T-cell (primary cell): ENCODE measurements at regions not wholly inside any gene's neighbourhood (a gene's known extent, or its start where the extent isn't known, plus 50 kb on each side); places are given as distances from the start of the nearest gene placed in this dataset.
"Not testable (repeated sequence)": the region's sequence is repeated elsewhere in the genome, so short reads cannot be mapped to it uniquely, and the experiment has no call there.

Experiments
- ATAC-seq, 4 experiments: fragments of 200-7000 bp in 3 of 4; fragments of 150-1000 bp in 1 of 4; cut with Tn5 transposase; replicated peaks in 1 of 4; 1 replicate in 3 of 4; 2 replicates in 1 of 4; pipeline ENCODE4 v1.10.0; 2021; ENCODE audit warnings: moderate library complexity in 3 of 4, mild to moderate bottlenecking in 2 of 4, moderate number of reproducible peaks in 1 of 4
- CTCF ChIA-PET, 2 donors: fragments of 300-600 bp; sonication (Branson Sonifier 250); formaldehyde crosslinking; loops; one replicate each; lab custom pipeline; 2022; ENCODE audit warnings: antibody characterized with exemption in 2 of 2; lab: Charles Lee
- POLR2A ChIA-PET, 2 donors: fragments of 300-600 bp; sonication (Branson Sonifier 250); formaldehyde crosslinking; loops; one replicate each; lab custom pipeline; 2022; ENCODE audit warnings: antibody characterized with exemption in 2 of 2; lab: Charles Lee
- DNase-seq, 35 experiments: peaks; one replicate each; pipeline versions ENCODE4 v3.0.0 to v3.0.0-alpha.2; 2013 to 2023
- H3K27ac ChIP-seq: one replicate; pipeline ENCODE4 v1.5.1; 2013; ENCODE audit warnings: low read length
- H3K27me3 ChIP-seq, 2 experiments: replicated peaks in 1 of 2; 1 replicate in 1 of 2; 2 replicates in 1 of 2; pipeline versions ENCODE4 v1.6.1 to v1.7.0; 2013; ENCODE audit warnings: low read length in 1 of 2, mixed read lengths in 1 of 2; ENCODE audit not compliant: control insufficient read depth in 2 of 2, insufficient read depth in 2 of 2; ENCODE audit errors: extremely low read depth in 1 of 2
- H3K36me3 ChIP-seq, 2 donors: 1 replicate in 1 of 2; 2 replicates in 1 of 2; pipeline versions ENCODE4 v1.6.1 to v1.7.0; 2013; ENCODE audit warnings: low read length in 1 of 2; ENCODE audit not compliant: control insufficient read depth in 2 of 2, insufficient read depth in 1 of 2; ENCODE audit errors: extremely low read depth in 1 of 2
- H3K4me1 ChIP-seq, 2 experiments: 1 replicate in 1 of 2; 2 replicates in 1 of 2; pipeline versions ENCODE4 v1.6.1 to v1.7.0; 2013; ENCODE audit warnings: low read length in 2 of 2, mixed read lengths in 1 of 2; ENCODE audit not compliant: insufficient read depth in 2 of 2, control insufficient read depth in 1 of 2; ENCODE audit errors: extremely low read depth in 1 of 2
- H3K4me3 ChIP-seq, 2 donors: 1 replicate in 1 of 2; 2 replicates in 1 of 2; pipeline versions ENCODE4 v1.5.1 to v1.7.0; 2013; ENCODE audit warnings: mild to moderate bottlenecking in 2 of 2, low read length in 1 of 2, moderate library complexity in 1 of 2; ENCODE audit not compliant: control insufficient read depth in 1 of 2; ENCODE audit errors: extremely low read depth in 1 of 2
- H3K9me3 ChIP-seq: 2 replicates; pipeline ENCODE4 v1.7.0; 2013
- H3K27ac Mint-ChIP-seq, 2 donors: one replicate each; pipeline ENCODE4 v1.8.0; 2020 to 2021; ENCODE audit warnings: mild to moderate bottlenecking in 2 of 2, mixed read lengths in 2 of 2
- H3K27me3 Mint-ChIP-seq, 2 donors: one replicate each; pipeline ENCODE4 v1.8.0; 2021 to 2022; ENCODE audit warnings: mixed read lengths in 2 of 2
- H3K36me3 Mint-ChIP-seq: one replicate; pipeline ENCODE4 v1.8.0; 2021; ENCODE audit warnings: mixed read lengths
- H3K4me1 Mint-ChIP-seq, 3 donors: one replicate each; pipeline ENCODE4 v1.8.0; 2020 to 2022; ENCODE audit warnings: mixed read lengths in 3 of 3, mild to moderate bottlenecking in 1 of 3
- H3K4me3 Mint-ChIP-seq, 3 donors: one replicate each; pipeline ENCODE4 v1.8.0; 2020 to 2022; ENCODE audit warnings: mild to moderate bottlenecking in 3 of 3, mixed read lengths in 3 of 3, moderate library complexity in 3 of 3
- H3K9me3 Mint-ChIP-seq, 3 donors: one replicate each; pipeline ENCODE4 v1.8.0; 2020 to 2022; ENCODE audit warnings: mixed read lengths in 3 of 3
- WGBS: methylation state at CpG from one replicate; pipeline ENCODE4 v1.1.5; 2013; ENCODE audit warnings: missing lambda C conversion rate; ENCODE audit not compliant: insufficient coverage; 5-methylcytosine and 5-hydroxymethylcytosine counted together

GRCh38 chr15:21656798-21657397 lies 216.6 kb upstream of the POTEB3 start:
- H3K9me3 ChIP-seq, H3K27me3 Mint-ChIP-seq, CTCF ChIA-PET, H3K4me1 ChIP-seq, H3K4me3 ChIP-seq, H3K36me3 Mint-ChIP-seq, H3K9me3 Mint-ChIP-seq, H3K36me3 ChIP-seq, DNase-seq, H3K4me1 Mint-ChIP-seq, H3K4me3 Mint-ChIP-seq, H3K27ac ChIP-seq, POLR2A ChIA-PET, H3K27me3 ChIP-seq, H3K27ac Mint-ChIP-seq: not testable (repeated sequence)
- peak; percentile 84 to 89 (median 86) for ATAC-seq
- no CpG with 5 or more reads among the region's 17 CpGs for WGBS

- DNase-seq, H3K27me3 ChIP-seq, H3K36me3 Mint-ChIP-seq, H3K4me3 ChIP-seq, CTCF ChIA-PET, POLR2A ChIA-PET, H3K4me1 ChIP-seq, H3K4me1 Mint-ChIP-seq, H3K27me3 Mint-ChIP-seq, H3K9me3 Mint-ChIP-seq, H3K27ac ChIP-seq, H3K36me3 ChIP-seq, H3K9me3 ChIP-seq: not testable (repeated sequence)
- H3K4me3 Mint-ChIP-seq = peak overlapping the region; percentile 22 to 51 (median 36)
- H3K27ac Mint-ChIP-seq = peak overlapping the region in 1 of 2 donors; percentile 64
- WGBS = no CpG with 5 or more reads among the region's 16 CpGs
- ATAC-seq = peak; percentile 76 to 83 (median 82)
Measured at GRCh38 chr15:21656114-21656746, 215.9 kb upstream of the POTEB3 start.

- WGBS = no CpG with 5 or more reads among the region's 5 CpGs
- POLR2A ChIA-PET, H3K9me3 ChIP-seq, H3K4me3 Mint-ChIP-seq, ATAC-seq, H3K27ac ChIP-seq, H3K27me3 Mint-ChIP-seq, H3K9me3 Mint-ChIP-seq, H3K4me1 ChIP-seq, H3K4me3 ChIP-seq, CTCF ChIA-PET, H3K4me1 Mint-ChIP-seq, H3K27ac Mint-ChIP-seq, DNase-seq, H3K36me3 ChIP-seq, H3K36me3 Mint-ChIP-seq, H3K27me3 ChIP-seq: not testable (repeated sequence)
Measured at GRCh38 chr15:21653707-21654106, 213.4 kb upstream of the POTEB3 start.

GRCh38 chr15:21638770-21639169 lies 198.5 kb upstream of the POTEB3 start:
- H3K27me3 ChIP-seq, H3K36me3 ChIP-seq, H3K27ac ChIP-seq, H3K27ac Mint-ChIP-seq, POLR2A ChIA-PET, H3K4me3 ChIP-seq, H3K4me3 Mint-ChIP-seq, DNase-seq, H3K27me3 Mint-ChIP-seq, ATAC-seq, H3K36me3 Mint-ChIP-seq, H3K9me3 ChIP-seq, H3K9me3 Mint-ChIP-seq, CTCF ChIA-PET, H3K4me1 ChIP-seq, H3K4me1 Mint-ChIP-seq: not testable (repeated sequence)
- no CpG with 5 or more reads among the region's 2 CpGs for WGBS

GRCh38 chr15:21626694-21627093 lies 186.4 kb upstream of the POTEB3 start:
- H3K9me3 ChIP-seq, H3K27ac ChIP-seq, H3K27me3 ChIP-seq, DNase-seq, H3K4me1 Mint-ChIP-seq, H3K36me3 ChIP-seq, H3K36me3 Mint-ChIP-seq, H3K27me3 Mint-ChIP-seq, H3K27ac Mint-ChIP-seq, H3K4me1 ChIP-seq, H3K9me3 Mint-ChIP-seq, POLR2A ChIA-PET, ATAC-seq, CTCF ChIA-PET, H3K4me3 ChIP-seq, H3K4me3 Mint-ChIP-seq: not testable (repeated sequence)

GRCh38 chr15:21609223-21609622 lies 168.9 kb upstream of the POTEB3 start:
- H3K36me3 Mint-ChIP-seq, H3K36me3 ChIP-seq, H3K9me3 Mint-ChIP-seq, H3K27me3 Mint-ChIP-seq, H3K4me1 ChIP-seq, H3K4me3 Mint-ChIP-seq, POLR2A ChIA-PET, H3K4me1 Mint-ChIP-seq, H3K9me3 ChIP-seq, H3K27me3 ChIP-seq, H3K27ac Mint-ChIP-seq, ATAC-seq, CTCF ChIA-PET, H3K27ac ChIP-seq, H3K4me3 ChIP-seq, DNase-seq: not testable (repeated sequence)
- WGBS = no CpG with 5 or more reads among the region's 1 CpG

GRCh38 chr15:21565426-21565825 lies 125.1 kb upstream of the POTEB3 start:
- H3K4me3 ChIP-seq, H3K36me3 Mint-ChIP-seq, H3K27me3 Mint-ChIP-seq, H3K27ac Mint-ChIP-seq, H3K27me3 ChIP-seq, H3K36me3 ChIP-seq, CTCF ChIA-PET, H3K4me3 Mint-ChIP-seq, ATAC-seq, H3K27ac ChIP-seq, DNase-seq, H3K4me1 ChIP-seq, H3K4me1 Mint-ChIP-seq, H3K9me3 Mint-ChIP-seq, H3K9me3 ChIP-seq, POLR2A ChIA-PET: not testable (repeated sequence)
